ENCODE measurements at regions not wholly inside any gene's neighbourhood (a gene's known extent, or its start where the extent isn't known, plus 50 kb on each side); places are given as distances from the start of the nearest gene placed in this dataset.

DNA sequence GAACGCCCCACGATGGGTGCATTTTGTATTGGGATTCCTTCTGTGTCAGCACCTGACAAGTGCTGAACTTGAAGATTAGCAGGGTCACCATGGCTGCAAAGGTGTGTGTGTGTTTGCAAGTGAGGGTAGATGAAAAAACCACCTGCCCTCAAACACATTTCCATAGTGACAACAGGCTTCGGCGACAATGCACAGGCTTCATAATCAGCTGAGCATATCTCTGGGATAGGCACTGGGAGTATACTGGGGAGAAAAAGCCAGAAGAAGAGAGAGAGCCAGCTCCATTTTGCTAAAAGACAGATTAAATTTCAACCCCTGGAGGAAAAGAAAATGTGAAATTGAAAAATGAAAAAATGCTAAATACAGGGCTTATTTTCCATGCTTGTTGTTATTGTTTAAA is 656.1 kb downstream of the INHBA start:
- no peaks in the 10 kb centered on the region for H3K36me3 Mint-ChIP-seq
- H3K4me3 Mint-ChIP-seq = no peak overlapping the region
- no peaks in the 10 kb centered on the region for H3K27me3 Mint-ChIP-seq
- H3K9me3 Mint-ChIP-seq = peaks cover 2 to 3% (median 3%) of the 10 kb centered on the region in 3 donors
- H3K27ac Mint-ChIP-seq = no peak overlapping the region
- H3K4me1 Mint-ChIP-seq = no peaks in the 10 kb centered on the region

DNA sequence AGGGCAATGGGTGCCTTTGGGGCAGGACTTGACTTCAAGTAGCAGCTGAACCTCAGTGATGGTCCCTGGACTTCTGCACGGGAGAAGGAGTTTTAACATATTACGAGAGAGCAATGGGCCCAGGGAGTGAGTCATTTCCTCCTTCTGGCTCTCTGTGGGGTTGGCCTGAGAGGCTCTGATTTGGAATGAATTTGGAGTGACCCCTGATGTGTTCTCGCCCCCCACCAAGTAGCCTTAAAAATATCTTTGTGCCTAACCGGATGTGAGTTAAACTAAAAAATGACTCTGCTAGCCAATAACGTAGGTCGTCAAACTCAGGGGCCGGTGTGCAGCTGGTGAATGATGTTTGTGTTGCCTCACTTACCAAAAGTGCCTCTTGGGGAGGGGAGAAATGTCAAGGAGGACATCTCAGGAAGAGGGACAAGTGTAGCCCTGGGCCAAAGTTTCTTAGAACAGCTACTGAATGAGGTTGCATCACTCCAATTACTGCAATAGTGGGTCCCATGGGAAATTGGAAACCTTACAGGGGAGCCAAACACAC is 656.6 kb downstream of the INHBA start:
- Mint-ChIP-seq H3K4me1 (no peaks in the 10 kb centered on the region), H3K9me3 (peaks cover 2 to 3% (median 3%) of the 10 kb centered on the region in 3 donors), H3K4me3 (no peak overlapping the region), H3K27me3 (no peaks in the 10 kb centered on the region), H3K36me3 (no peaks in the 10 kb centered on the region), H3K27ac (no peak overlapping the region)

DNA sequence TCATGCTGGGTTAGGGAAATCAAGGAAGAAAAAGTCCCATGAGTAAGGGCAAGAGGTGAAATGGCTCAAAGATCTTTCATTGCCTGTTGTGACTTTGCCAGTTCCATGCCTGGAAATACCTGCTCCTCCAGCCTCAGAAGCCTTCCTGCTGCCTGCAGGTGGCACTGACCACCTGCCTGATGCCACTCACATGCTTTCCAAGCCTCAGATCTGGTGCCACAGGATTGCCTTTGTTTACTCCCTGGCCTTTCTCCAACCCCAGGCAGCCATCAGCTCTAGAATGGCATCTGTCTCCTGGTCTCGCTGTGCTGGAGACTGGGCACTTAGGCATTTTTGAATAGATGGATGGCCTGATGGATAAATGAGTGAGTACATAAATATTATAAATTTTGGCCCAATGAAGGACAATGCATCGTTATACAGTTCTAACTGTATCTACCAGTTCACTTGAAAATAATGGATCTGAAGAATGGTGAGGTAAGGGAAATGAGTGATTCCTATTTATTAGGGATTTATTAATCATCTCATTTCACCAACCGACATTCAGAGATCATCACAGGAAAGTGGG is 657.2 kb downstream of the INHBA start:
- Mint-ChIP-seq H3K27me3 (no peaks in the 10 kb centered on the region), H3K36me3 (no peaks in the 10 kb centered on the region), H3K9me3 (peaks cover 1 to 3% (median 2%) of the 10 kb centered on the region in 3 donors), H3K4me3 (no peak overlapping the region), H3K27ac (no peak overlapping the region), H3K4me1 (no peaks in the 10 kb centered on the region)

DNA sequence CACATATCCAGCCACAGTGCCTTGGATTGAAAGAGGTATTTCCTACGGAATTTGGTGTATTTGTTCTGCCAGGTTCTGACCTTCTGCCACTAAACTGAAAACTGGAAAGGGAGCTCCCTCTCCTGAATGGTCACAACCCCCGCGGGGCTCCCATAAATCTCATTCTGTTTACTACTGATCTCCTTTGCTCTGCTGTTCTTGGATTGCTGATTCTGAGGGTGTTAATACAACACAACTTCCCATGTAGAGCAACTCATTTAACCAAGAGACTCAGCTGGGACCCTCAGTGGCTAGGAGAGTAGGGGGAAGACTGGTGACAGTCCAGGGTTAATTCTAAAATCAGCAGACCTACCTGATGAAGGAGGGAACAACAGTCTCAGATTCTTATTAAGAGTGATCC is 662.9 kb downstream of the INHBA start:
- Mint-ChIP-seq H3K4me1 (no peaks in the 10 kb centered on the region), H3K36me3 (no peaks in the 10 kb centered on the region), H3K9me3 (peaks cover 1 to 3% (median 2%) of the 10 kb centered on the region in 3 donors), H3K27ac (peak overlapping the region in 1 of 3 donors; percentile 16), H3K4me3 (no peak overlapping the region), H3K27me3 (no peaks in the 10 kb centered on the region)

GRCh38 chr7:41039386-41039953 is 663.4 kb downstream of the INHBA start:
- peaks cover 1 to 3% (median 2%) of the 10 kb centered on the region in 3 donors for H3K9me3 Mint-ChIP-seq

DNA sequence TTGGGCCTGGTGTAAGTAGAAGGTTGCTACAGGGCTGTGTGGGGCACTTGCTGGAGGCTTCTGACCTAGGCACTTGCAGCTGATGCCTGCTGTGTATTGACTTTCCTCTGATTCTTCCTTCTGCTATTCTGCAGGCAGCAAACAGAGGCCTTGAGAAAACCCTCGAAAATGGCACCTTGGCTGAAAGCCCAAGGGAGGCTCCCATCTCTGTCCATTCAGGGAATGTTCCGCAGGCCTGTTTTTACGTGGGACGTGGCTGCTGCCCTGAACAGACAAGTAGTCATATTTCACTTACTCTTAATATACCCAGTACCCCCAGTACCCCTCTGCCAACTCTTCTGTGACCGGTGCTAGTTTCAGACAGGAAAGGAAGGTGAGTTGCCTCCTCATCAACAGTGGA is 664.7 kb downstream of the INHBA start:
- H3K27me3 Mint-ChIP-seq = no peaks in the 10 kb centered on the region
- no peak overlapping the region for H3K27ac Mint-ChIP-seq
- no peaks in the 10 kb centered on the region for H3K4me1 Mint-ChIP-seq
- peaks cover 0 to 3% (median 2%) of the 10 kb centered on the region in 3 donors for H3K9me3 Mint-ChIP-seq
- no peaks in the 10 kb centered on the region for H3K36me3 Mint-ChIP-seq
- H3K4me3 Mint-ChIP-seq = no peak overlapping the region

More at GRCh38 chr7:41039386-41039953, 663.4 kb downstream of the INHBA start:
- Mint-ChIP-seq H3K4me3 (no peak overlapping the region), H3K27ac (no peak overlapping the region), H3K27me3 (no peaks in the 10 kb centered on the region), H3K36me3 (no peaks in the 10 kb centered on the region), H3K4me1 (no peaks in the 10 kb centered on the region)

- H3K27ac Mint-ChIP-seq = peak overlapping the region in 1 of 3 donors; percentile 48
- no peaks in the 10 kb centered on the region for H3K27me3 Mint-ChIP-seq
- no peaks in the 10 kb centered on the region for H3K4me1 Mint-ChIP-seq
- no peaks in the 10 kb centered on the region for H3K36me3 Mint-ChIP-seq
- H3K4me3 Mint-ChIP-seq = no peak overlapping the region
- peaks cover 0 to 3% (median 2%) of the 10 kb centered on the region in 3 donors for H3K9me3 Mint-ChIP-seq
Observed at GRCh38 chr7:41037691-41038090, 665.2 kb downstream of the INHBA start.

DNA sequence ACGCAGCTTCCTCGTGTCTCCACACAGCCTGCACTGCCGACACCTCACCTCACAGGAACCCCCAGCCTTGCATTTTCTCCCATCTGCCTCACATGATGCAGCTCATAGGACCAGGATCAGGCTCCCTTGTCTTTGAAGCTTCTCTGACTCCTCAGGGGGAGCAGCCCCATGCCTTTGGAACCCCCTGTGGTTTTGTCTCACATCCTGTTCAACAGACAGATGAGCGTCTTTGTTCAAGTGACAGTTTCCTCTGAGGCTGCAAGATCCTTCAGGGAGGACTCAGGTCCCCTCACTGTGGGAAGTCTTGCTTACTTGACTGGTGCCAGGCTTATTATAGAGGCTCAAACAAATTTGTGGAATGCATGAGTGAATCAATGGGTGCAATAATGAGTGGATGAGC is 667.1 kb downstream of the INHBA start:
- Mint-ChIP-seq H3K36me3 (no peaks in the 10 kb centered on the region), H3K9me3 (peaks cover 0 to 2% (median 0%) of the 10 kb centered on the region in 3 donors)

GRCh38 chr7:41033500-41033899 is 669.4 kb downstream of the INHBA start:
- no peak overlapping the region for H3K4me3 Mint-ChIP-seq
- peaks cover 0 to 2% (median 0%) of the 10 kb centered on the region in 3 donors for H3K9me3 Mint-ChIP-seq
- H3K36me3 Mint-ChIP-seq = no peaks in the 10 kb centered on the region
- no peaks in the 10 kb centered on the region for H3K27me3 Mint-ChIP-seq
- peak overlapping the region in 1 of 3 donors; percentile 36 for H3K27ac Mint-ChIP-seq
- H3K4me1 Mint-ChIP-seq = peaks cover 0 to 1% (median 0%) of the 10 kb centered on the region in 3 donors

More for the DNA sequence above, 667.1 kb downstream of the INHBA start:
- H3K27me3 Mint-ChIP-seq = no peaks in the 10 kb centered on the region
- no peaks in the 10 kb centered on the region for H3K4me1 Mint-ChIP-seq
- H3K27ac Mint-ChIP-seq = no peak overlapping the region
- H3K4me3 Mint-ChIP-seq = no peak overlapping the region

DNA sequence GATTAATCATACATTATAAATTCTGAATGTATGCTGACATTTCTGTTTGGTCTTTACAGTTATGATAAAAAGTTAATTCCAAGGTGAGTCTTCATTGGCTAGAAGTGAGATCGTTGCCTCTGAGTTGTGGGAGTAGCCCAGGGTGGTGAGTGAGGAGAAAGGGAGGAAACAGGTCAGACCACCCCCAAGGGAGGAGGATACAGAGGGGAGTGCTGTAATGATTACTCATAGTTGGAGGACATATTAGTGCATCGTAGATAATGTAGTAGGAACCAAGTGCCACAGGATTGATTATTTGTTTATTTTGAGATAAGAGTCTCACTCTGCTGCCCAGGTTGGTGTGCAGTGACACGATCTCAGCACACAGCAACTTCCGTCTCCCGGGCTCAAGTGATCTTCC is 672.2 kb downstream of the INHBA start:
- H3K27me3 Mint-ChIP-seq = no peaks in the 10 kb centered on the region
- H3K27ac Mint-ChIP-seq = no peak overlapping the region
- peaks cover 0 to 1% (median 0%) of the 10 kb centered on the region in 3 donors for H3K4me1 Mint-ChIP-seq

GRCh38 chr7:41029072-41029499 is 673.8 kb downstream of the INHBA start:
- Mint-ChIP-seq H3K36me3 (no peaks in the 10 kb centered on the region), H3K27me3 (no peaks in the 10 kb centered on the region), H3K4me1 (peaks cover 0 to 1% (median 0%) of the 10 kb centered on the region in 3 donors), H3K9me3 (peaks cover 0 to 2% (median 0%) of the 10 kb centered on the region in 3 donors), H3K4me3 (no peak overlapping the region), H3K27ac (no peak overlapping the region)

More for the DNA sequence above, 672.2 kb downstream of the INHBA start:
- Mint-ChIP-seq H3K4me3 (no peak overlapping the region), H3K9me3 (peaks cover 0 to 2% (median 0%) of the 10 kb centered on the region in 3 donors), H3K36me3 (no peaks in the 10 kb centered on the region)

DNA sequence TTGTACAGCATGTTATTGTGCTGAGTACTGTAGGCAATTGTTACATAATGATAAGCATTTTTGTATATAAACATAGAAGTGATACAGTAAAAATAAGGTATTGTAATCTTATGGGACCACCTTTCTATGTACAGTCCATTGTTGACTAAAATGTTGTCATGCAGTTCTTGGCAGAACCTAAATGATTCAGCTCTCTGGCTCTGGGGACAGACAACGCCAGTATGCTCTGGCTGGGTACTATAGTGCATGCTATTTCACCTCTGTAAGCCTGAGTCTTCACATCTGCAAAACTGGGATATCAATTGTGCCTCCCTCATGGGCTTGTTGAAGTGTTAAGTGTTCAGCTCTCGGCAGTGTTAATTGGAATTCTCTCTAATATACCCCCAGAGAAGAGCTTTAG is 674.3 kb downstream of the INHBA start:
- Mint-ChIP-seq H3K27ac (no peak overlapping the region), H3K36me3 (no peaks in the 10 kb centered on the region), H3K4me1 (peaks cover 0 to 1% (median 0%) of the 10 kb centered on the region in 3 donors), H3K27me3 (no peaks in the 10 kb centered on the region), H3K9me3 (no peaks in the 10 kb centered on the region), H3K4me3 (no peak overlapping the region)

DNA sequence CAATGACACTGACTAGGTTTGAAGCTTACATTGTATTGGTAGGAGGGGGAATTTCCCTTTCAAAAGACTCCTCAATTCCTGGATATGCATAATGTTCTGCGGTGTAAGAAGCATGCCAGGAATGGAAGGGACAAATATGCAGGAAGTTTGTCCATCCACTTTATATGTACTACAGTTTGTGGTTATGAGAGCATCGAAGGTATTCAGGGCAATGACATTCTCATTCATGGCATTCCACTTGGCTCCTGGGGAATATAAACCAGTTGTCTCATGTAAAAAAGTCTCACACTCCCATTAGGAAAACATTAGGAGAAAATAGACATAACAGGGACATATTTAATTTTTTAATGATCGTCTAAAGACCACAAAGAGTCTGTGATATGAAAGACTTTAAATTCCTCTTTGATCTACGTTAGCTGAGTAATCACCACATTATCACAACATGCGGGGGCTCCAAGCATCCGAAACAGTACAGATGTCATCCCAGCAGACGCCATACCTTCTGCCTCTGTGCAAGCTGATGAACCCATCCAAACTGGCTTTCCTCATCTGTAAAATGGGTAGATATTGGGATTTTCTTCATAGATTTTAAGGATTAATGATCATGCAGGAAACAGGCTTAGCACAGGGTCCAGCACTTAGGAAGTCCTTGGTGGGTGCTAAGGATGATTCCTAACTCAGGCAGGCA is 675.3 kb downstream of the INHBA start:
- Mint-ChIP-seq H3K4me1 (peaks cover 0 to 1% (median 0%) of the 10 kb centered on the region in 3 donors), H3K27ac (no peak overlapping the region), H3K9me3 (no peaks in the 10 kb centered on the region), H3K4me3 (no peak overlapping the region), H3K27me3 (no peaks in the 10 kb centered on the region), H3K36me3 (no peaks in the 10 kb centered on the region)

GRCh38 chr7:41024126-41024525 is 678.8 kb downstream of the INHBA start:
- Mint-ChIP-seq H3K27me3 (no peaks in the 10 kb centered on the region), H3K36me3 (no peaks in the 10 kb centered on the region), H3K4me1 (no peaks in the 10 kb centered on the region), H3K27ac (no peak overlapping the region), H3K9me3 (no peaks in the 10 kb centered on the region), H3K4me3 (no peak overlapping the region)

- Mint-ChIP-seq H3K9me3 (no peaks in the 10 kb centered on the region), H3K27me3 (peaks cover 2% of the 10 kb centered on the region), H3K4me1 (no peaks in the 10 kb centered on the region), H3K27ac (no peak overlapping the region), H3K4me3 (no peak overlapping the region), H3K36me3 (no peaks in the 10 kb centered on the region)
Observed at GRCh38 chr7:41020056-41020455, 682.8 kb downstream of the INHBA start.

Data from IgD-negative memory B cell (primary cell).